Trophoblast cell (in vitro differentiated cells and primary cell): ENCODE measurements at regions not wholly inside any gene's neighbourhood (a gene's known extent, or its start where the extent isn't known, plus 50 kb on each side); places are given as distances from the start of the nearest gene placed in this dataset.

Experiments
- DNase-seq, 2 donors: peaks; one replicate each; pipeline ENCODE4 v3.0.0-alpha.2; 2016
- H2AFZ ChIP-seq: 2 replicates; pipeline ENCODE4 v1.6.1; 2013; ENCODE audit warnings: low read length, moderate library complexity, mild to moderate bottlenecking; ENCODE audit not compliant: insufficient read depth, poor library complexity
- H2AK5ac ChIP-seq: 2 replicates; pipeline ENCODE4 v1.6.1; 2013; ENCODE audit warnings: mild to moderate bottlenecking, low read length
- H2BK120ac ChIP-seq: 2 replicates; pipeline ENCODE4 v1.6.1; 2013; ENCODE audit warnings: low read length, mild to moderate bottlenecking, moderate library complexity; ENCODE audit not compliant: insufficient read depth, poor library complexity
- H2BK12ac ChIP-seq: 2 replicates; pipeline ENCODE4 v1.6.1; 2013; ENCODE audit warnings: mild to moderate bottlenecking, low read length, moderate library complexity
- H2BK5ac ChIP-seq: 2 replicates; pipeline ENCODE4 v1.6.1; 2013; ENCODE audit warnings: low read length, low read depth, moderate library complexity, mild to moderate bottlenecking; ENCODE audit not compliant: poor library complexity
- H3K14ac ChIP-seq: 2 replicates; pipeline ENCODE4 v1.6.1; 2013; ENCODE audit warnings: mild to moderate bottlenecking, low read length
- H3K18ac ChIP-seq: 2 replicates; pipeline ENCODE4 v1.6.1; 2013; ENCODE audit warnings: mild to moderate bottlenecking, low read length
- H3K23ac ChIP-seq: 2 replicates; pipeline ENCODE4 v1.6.1; 2013; ENCODE audit warnings: low read length
- H3K27ac ChIP-seq: 2 replicates; pipeline ENCODE4 v1.5.1; 2013; ENCODE audit warnings: low read depth, mild to moderate bottlenecking, inconsistent platforms, low read length, moderate library complexity
- H3K27me3 ChIP-seq: 2 replicates; pipeline ENCODE4 v1.6.1; 2013; ENCODE audit warnings: inconsistent platforms, mild to moderate bottlenecking, low read length, moderate library complexity; ENCODE audit not compliant: insufficient read depth
- H3K36me3 ChIP-seq, 2 experiments: 1 replicate in 1 of 2; 2 replicates in 1 of 2; pipeline ENCODE4 v1.6.1; 2013; ENCODE audit warnings: low read length in 2 of 2, mild to moderate bottlenecking in 2 of 2, moderate library complexity in 1 of 2; ENCODE audit not compliant: insufficient read depth in 2 of 2, control insufficient read depth in 1 of 2
- H3K4ac ChIP-seq: 2 replicates; pipeline ENCODE4 v1.6.1; 2013; ENCODE audit warnings: low read depth, mild to moderate bottlenecking, low read length, moderate library complexity
- H3K4me1 ChIP-seq, 2 experiments: 1 replicate in 1 of 2; 2 replicates in 1 of 2; pipeline ENCODE4 v1.6.1; 2013; ENCODE audit warnings: low read length in 2 of 2, mild to moderate bottlenecking in 2 of 2, moderate library complexity in 1 of 2; ENCODE audit not compliant: insufficient read depth in 2 of 2, control insufficient read depth in 1 of 2
- H3K4me2 ChIP-seq: 2 replicates; pipeline ENCODE4 v1.6.1; 2013; ENCODE audit warnings: inconsistent platforms, mild to moderate bottlenecking, low read length, moderate library complexity
- H3K4me3 ChIP-seq: 2 replicates; pipeline ENCODE4 v1.5.1; 2013; ENCODE audit warnings: mild to moderate bottlenecking, low read depth, low read length, inconsistent platforms
- H3K79me1 ChIP-seq: one replicate; pipeline ENCODE4 v1.6.1; 2013; ENCODE audit warnings: low read length
- H3K79me2 ChIP-seq: 2 replicates; pipeline ENCODE4 v1.6.1; 2013; ENCODE audit warnings: low read length, mild to moderate bottlenecking; ENCODE audit not compliant: control insufficient read depth, insufficient read depth, poor library complexity
- H3K9ac ChIP-seq: 2 replicates; pipeline ENCODE4 v1.6.1; 2013; ENCODE audit warnings: mild to moderate bottlenecking, low read length
- H3K9me3 ChIP-seq: 2 replicates; pipeline ENCODE4 v1.6.1; 2013; ENCODE audit warnings: low read depth, mild to moderate bottlenecking, control low read depth, inconsistent platforms, low read length; ENCODE audit not compliant: insufficient read depth
- H4K12ac ChIP-seq: 2 replicates; pipeline ENCODE4 v1.6.1; 2013; ENCODE audit warnings: low read depth, mild to moderate bottlenecking, low read length, moderate library complexity
- H4K8ac ChIP-seq: 2 replicates; pipeline ENCODE4 v1.6.1; 2013; ENCODE audit warnings: low read depth, mild to moderate bottlenecking, low read length, moderate library complexity
- H4K91ac ChIP-seq: one replicate; pipeline ENCODE4 v1.6.1; 2013; ENCODE audit warnings: low read depth, mild to moderate bottlenecking, low read length, moderate library complexity
- WGBS: extraction: QIAGEN DNeasy Blood & Tissue Kit; methylation state at CpG from one replicate; pipeline ENCODE4 v1.1.7; 2013; ENCODE audit warnings: missing lambda C conversion rate; ENCODE audit not compliant: insufficient read length, insufficient coverage; ENCODE audit errors: extremely low coverage; 5-methylcytosine and 5-hydroxymethylcytosine counted together

- no peak overlapping the region for H4K91ac ChIP-seq
- WGBS: no CpG with 5 or more reads among the region's 1 CpG
- H3K23ac ChIP-seq: no peak overlapping the region
- H3K79me2 ChIP-seq: no peaks in the 10 kb centered on the region
- no peak for DNase-seq
- H3K9me3 ChIP-seq: no peaks in the 10 kb centered on the region
- no peaks in the 10 kb centered on the region for H3K79me1 ChIP-seq
- no peak overlapping the region for H3K9ac ChIP-seq
- no peak overlapping the region for H2BK12ac ChIP-seq
- H4K8ac ChIP-seq: no peak overlapping the region
- no peak overlapping the region for H3K4me2 ChIP-seq
- no peak overlapping the region for H3K4me3 ChIP-seq
- H2AK5ac ChIP-seq: no peak overlapping the region
- no peak overlapping the region for H3K14ac ChIP-seq
- H3K27me3 ChIP-seq: no peaks in the 10 kb centered on the region
- no peak overlapping the region for H2AFZ ChIP-seq
- no peak overlapping the region for H3K4ac ChIP-seq
- H3K27ac ChIP-seq: no peak overlapping the region
- H2BK120ac ChIP-seq: no peak overlapping the region
- no peak overlapping the region for H2BK5ac ChIP-seq
- no peaks in the 10 kb centered on the region for H3K36me3 ChIP-seq
- H4K12ac ChIP-seq: no peak overlapping the region
- H3K18ac ChIP-seq: no peak overlapping the region
- peaks cover 0 to 6% of the 10 kb centered on the region in 2 experiments for H3K4me1 ChIP-seq
These were observed 317.1 kb upstream of the TGFBR2 start for GRCh38 chr3:30289324-30289723.

DNA sequence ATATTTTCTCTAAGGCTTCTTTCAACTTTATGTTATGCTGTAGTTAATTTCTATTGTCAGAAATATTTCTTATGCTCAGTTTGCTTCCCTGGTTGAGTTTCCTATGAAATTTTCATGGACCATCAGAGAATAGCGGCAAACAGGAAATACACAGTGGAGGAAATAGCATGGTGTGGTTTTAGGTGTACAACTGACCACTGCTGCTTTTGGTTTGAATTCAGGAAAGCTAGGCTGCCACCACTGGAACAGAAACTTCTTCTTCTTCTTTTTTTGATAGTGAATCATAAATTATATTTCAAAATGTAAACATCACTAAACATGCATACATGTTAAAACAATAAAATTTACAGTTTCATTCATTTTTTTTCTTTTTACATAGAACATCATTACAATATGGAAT lies 316.6 kb upstream of the TGFBR2 start:
- H3K4ac ChIP-seq: no peak overlapping the region
- no peak overlapping the region for H2AK5ac ChIP-seq
- no peak overlapping the region for H3K4me2 ChIP-seq
- no peak overlapping the region for H4K8ac ChIP-seq
- H2BK5ac ChIP-seq: no peak overlapping the region
- no peaks in the 10 kb centered on the region for H3K79me2 ChIP-seq
- H2AFZ ChIP-seq: no peak overlapping the region
- H3K27me3 ChIP-seq: no peaks in the 10 kb centered on the region
- H3K23ac ChIP-seq: no peak overlapping the region
- H2BK12ac ChIP-seq: no peak overlapping the region
- H4K91ac ChIP-seq: no peak overlapping the region
- no peak overlapping the region for H3K9ac ChIP-seq
- no peak overlapping the region for H3K18ac ChIP-seq
- H3K36me3 ChIP-seq: no peaks in the 10 kb centered on the region
- no peaks in the 10 kb centered on the region for H3K9me3 ChIP-seq
- WGBS: no CpG with 5 or more reads among the region's 1 CpG
- H3K4me1 ChIP-seq: peaks cover 0 to 8% of the 10 kb centered on the region in 2 experiments
- no peak overlapping the region for H3K27ac ChIP-seq
- no peak overlapping the region for H3K14ac ChIP-seq
- no peak overlapping the region for H2BK120ac ChIP-seq
- DNase-seq: no peak
- H3K79me1 ChIP-seq: no peaks in the 10 kb centered on the region
- no peak overlapping the region for H3K4me3 ChIP-seq
- H4K12ac ChIP-seq: no peak overlapping the region

DNA sequence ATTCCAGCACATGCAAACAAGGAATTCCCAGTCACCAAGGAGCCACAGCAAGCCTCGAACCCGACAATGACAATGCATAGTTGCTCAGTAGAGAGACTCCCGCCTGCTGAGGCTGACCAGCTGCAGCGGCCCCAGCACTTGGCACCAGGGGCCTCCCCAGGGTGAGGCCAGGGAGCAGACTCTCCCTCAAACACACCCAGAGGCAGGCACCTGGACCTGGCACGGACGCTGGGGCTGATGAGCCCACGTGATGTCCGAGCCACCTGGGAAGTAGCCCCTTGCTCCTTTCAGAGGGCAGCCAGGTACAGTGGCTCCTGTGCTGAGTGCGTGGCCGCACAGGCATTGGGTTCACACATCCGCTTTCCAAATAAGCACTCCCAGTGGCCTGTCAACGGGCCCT lies 315.9 kb upstream of the TGFBR2 start:
- Histone ChIP-seq H3K4me3 (no peak overlapping the region), H2AFZ (no peak overlapping the region), H4K12ac (no peak overlapping the region), H2BK120ac (no peak overlapping the region), H3K4ac (no peak overlapping the region), H3K18ac (no peak overlapping the region), H3K4me1 (peaks cover 0 to 8% of the 10 kb centered on the region in 2 experiments), H2BK5ac (no peak overlapping the region), H2AK5ac (no peak overlapping the region), H3K23ac (no peak overlapping the region), H2BK12ac (no peak overlapping the region), H4K91ac (no peak overlapping the region), H3K36me3 (no peaks in the 10 kb centered on the region), H3K14ac (no peak overlapping the region), H3K9me3 (no peaks in the 10 kb centered on the region), H3K79me1 (no peaks in the 10 kb centered on the region), H3K9ac (no peak overlapping the region), H3K27me3 (no peaks in the 10 kb centered on the region), H3K27ac (no peak overlapping the region), H3K4me2 (no peak overlapping the region), H3K79me2 (no peaks in the 10 kb centered on the region), H4K8ac (no peak overlapping the region)
- no peak for DNase-seq
- WGBS: no CpG with 5 or more reads among the region's 12 CpGs

DNA sequence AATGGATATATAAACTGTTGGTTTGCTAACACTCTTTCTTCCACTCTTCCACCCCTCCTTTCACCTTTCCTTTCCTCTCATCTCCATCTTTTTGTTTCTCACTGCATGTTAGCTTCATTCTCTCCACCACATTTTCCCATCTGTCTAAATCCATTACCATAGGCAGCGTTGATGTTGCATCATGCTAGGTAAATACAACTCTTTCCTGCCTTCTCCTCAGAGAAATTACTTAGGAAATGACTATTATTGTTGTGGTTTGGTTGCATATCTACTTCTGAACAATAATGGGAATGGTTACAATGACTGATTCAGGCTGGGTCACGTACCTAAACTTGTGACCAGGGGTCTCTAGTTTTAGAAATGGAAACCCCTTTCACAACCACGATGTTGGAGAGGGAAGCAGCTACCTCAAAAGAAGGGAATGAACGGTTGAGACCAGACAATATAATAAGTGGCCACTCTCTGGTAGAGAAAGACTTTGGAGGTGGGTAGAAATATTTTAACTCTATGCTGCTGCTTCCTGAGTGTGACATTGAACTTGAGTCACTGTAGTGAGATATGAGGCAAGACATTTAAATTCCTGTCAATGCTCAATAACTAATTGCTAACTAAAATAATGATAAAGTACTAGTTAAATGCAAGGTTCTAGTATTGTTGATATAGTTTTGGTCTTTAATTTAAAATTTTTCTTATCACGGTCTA lies 314.1 kb upstream of the TGFBR2 start:
- H3K4ac ChIP-seq: no peak overlapping the region
- no peak overlapping the region for H2AFZ ChIP-seq
- H3K9ac ChIP-seq: no peak overlapping the region
- H4K91ac ChIP-seq: no peak overlapping the region
- no peaks in the 10 kb centered on the region for H3K79me1 ChIP-seq
- DNase-seq: no peak
- H3K79me2 ChIP-seq: no peaks in the 10 kb centered on the region
- H3K23ac ChIP-seq: no peak overlapping the region
- no peak overlapping the region for H3K4me2 ChIP-seq
- H3K4me3 ChIP-seq: no peak overlapping the region
- no CpG with 5 or more reads among the region's 5 CpGs for WGBS
- no peaks in the 10 kb centered on the region for H3K27me3 ChIP-seq
- no peak overlapping the region for H2BK12ac ChIP-seq
- H3K36me3 ChIP-seq: no peaks in the 10 kb centered on the region
- no peak overlapping the region for H2BK120ac ChIP-seq
- peaks cover 0 to 6% of the 10 kb centered on the region in 2 experiments for H3K4me1 ChIP-seq
- no peak overlapping the region for H3K18ac ChIP-seq
- H4K12ac ChIP-seq: no peak overlapping the region
- H2AK5ac ChIP-seq: no peak overlapping the region
- no peak overlapping the region for H2BK5ac ChIP-seq
- H3K27ac ChIP-seq: no peak overlapping the region
- H3K9me3 ChIP-seq: no peaks in the 10 kb centered on the region
- H4K8ac ChIP-seq: no peak overlapping the region
- H3K14ac ChIP-seq: no peak overlapping the region
